ENCODE measurements at regions not wholly inside any gene's neighbourhood (a gene's known extent, or its start where the extent isn't known, plus 50 kb on each side); places are given as distances from the start of the nearest gene placed in this dataset.

DNA sequence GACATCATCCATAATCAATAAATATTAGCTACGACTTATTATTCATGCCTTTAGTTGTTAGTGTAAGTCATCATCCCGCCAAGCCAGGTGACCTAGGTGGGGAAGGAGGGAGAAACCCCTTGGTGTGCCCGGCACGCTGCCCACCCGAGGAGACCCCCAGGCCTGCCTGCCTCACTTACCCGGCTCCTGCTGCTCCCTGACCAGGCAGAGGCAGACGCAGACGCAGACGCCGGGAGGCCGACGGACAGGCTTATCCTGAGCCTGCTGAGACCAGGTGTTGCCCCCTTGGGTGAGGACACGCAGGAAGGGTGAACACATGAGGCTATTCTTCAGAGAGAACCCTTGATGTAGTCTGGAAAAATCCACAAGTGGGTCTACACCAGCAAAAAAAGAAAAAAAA is 401.8 kb downstream of the GALR1 start:
- DNase-seq (ENCODE audit: low read depth in 2 of 3, low spot score in 1 of 3), result no peak

DNA sequence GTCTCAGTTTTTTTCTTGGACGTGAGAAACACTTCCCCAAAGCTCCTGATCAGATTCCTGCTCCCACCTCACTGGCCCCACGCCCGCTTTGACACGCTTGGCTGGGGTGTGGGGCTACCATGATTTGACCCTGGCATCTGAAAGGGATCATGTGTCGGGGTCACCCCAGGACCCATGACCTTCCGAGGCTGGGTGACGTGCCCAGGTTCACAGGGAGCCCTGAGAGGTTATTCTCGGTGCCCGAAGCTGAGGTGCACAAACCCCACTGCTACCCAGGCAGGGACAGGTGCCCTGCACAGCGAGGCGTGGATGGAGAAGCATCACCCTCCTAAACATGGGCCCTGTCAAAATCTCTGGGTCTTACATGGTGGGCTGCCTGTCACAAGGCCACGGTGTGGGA is 404.1 kb downstream of the GALR1 start:
- no peak for DNase-seq (ENCODE audit: low read depth in 2 of 3, low spot score in 1 of 3)

DNA sequence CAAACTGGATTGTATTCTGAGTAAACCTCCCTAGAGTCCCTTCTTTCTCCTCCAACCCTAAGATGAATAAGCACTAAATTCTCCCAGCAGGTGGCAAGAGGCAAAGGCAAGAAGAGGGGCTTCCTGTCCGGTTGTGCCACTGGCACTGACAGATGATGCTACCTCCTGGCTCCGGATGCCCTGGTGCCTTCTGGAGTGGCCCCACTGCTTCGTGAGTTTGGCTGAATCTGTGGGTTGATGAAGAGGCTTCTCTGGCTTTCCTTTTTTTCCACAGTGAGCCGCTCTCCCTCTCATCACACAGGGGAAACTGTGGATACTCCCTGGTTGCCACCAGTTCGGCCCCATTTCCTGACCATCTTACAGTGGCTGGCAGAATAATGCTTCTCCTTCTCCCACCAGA is 404.7 kb downstream of the GALR1 start:
- no peak for DNase-seq (ENCODE audit: low read depth in 2 of 3, low spot score in 1 of 3)

DNA sequence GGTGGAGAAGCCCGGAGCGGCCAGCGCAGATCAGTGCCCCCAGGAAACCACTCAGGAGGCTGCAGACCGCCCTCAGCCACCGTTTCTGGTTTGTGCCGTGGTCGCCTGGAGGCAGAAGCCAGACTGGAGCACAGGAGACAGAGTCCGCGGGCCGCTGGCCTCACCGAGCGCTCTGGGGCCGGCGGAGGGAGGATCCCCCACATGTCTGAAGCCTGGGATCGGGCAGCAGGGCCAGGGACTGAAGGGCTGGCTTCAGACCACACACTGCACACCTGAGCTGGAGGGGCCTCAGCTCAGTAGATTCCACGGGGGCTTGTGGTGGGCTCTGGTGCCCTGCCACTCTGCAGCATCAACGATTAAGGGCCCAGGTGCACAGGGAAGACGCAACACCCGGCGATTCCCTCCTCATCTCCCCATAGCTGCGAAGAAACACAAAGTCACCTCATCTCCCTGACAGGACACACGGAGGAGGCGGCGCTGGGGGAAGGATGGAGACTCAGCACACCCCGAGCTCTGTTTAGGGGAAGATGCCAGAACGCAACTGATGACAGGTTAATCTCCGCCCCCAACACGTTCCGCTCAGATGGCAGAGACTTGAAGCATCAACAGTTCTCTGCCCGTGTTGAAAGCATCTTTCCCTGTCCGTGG is 408.1 kb downstream of the GALR1 start:
- no peak for DNase-seq (ENCODE audit: low read depth in 2 of 3, low spot score in 1 of 3)

DNA sequence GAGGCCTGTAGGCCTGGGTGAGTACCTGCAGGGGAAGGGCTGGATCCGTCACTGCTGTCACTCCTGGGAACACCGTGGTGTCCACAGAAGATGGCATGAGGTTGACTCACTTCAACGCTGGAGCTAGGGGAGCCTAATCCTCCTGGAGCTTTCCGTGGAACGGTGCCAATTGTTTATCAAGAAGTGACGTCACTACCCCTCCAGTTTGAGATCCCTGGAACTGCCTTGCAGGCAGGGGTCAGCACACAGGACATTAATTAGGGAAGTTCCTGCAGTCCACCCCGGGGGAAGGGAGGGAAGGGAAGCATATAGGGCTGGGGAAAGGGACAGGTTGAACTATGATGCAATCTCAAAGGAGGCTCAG is 408.6 kb downstream of the GALR1 start:
- DNase-seq (ENCODE audit: low read depth in 2 of 3, low spot score in 1 of 3), result no peak

DNA sequence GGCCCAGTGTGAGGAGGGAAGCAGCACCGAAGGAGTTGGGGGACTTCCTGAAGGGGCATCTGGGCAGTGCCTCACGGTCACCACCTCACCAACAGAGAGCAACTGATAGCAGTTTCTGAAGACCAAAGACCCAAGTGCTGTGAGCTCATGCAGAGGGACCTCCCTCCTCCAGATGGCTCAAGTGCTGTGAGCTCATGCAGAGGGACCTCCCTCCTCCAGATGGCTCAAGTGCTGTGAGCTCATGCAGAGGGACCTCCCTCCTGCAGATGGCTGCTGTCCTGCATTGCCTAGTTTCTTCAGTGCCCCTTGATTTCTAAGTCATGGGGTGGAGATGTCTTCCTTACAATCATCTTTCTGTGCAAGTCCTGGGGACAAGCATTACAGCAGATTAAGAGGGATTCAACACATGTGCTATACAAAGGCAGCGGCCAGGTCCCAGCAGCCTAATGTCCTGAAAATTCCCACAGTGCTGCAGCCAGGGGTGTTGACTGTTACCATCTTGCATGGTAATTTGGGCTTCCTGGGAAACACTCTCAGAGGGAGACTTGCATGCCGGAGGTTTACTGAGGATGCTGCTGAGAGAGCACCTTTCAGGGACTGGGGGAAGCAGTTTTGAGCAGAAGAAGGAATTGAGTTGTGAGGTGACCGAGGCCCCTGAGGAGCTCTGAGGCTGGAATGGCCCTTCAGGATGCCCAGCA is 409.3 kb downstream of the GALR1 start:
- DNase-seq (ENCODE audit: low read depth in 2 of 3, low spot score in 1 of 3), result no peak

DNA sequence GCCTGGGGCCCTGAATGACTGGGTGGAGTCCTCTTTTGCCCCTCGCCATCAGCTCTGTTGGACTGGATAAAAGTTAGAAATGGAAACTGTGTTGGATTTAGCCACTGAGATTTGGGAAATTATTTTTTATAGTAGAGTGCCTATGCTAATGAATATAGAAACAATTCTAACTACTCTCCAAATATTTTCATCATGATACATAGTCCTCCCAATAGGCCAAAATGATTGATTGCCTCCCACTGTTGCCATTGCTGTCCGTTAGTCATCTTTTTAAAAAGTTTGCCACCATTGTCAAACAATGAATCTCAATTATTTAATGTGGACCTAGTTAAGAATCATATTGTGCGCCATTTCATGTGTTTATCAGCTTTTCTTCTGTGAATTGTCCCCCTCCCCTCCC is 417.0 kb downstream of the GALR1 start:
- no peak for DNase-seq (ENCODE audit: low read depth in 2 of 3, low spot score in 1 of 3)

DNA sequence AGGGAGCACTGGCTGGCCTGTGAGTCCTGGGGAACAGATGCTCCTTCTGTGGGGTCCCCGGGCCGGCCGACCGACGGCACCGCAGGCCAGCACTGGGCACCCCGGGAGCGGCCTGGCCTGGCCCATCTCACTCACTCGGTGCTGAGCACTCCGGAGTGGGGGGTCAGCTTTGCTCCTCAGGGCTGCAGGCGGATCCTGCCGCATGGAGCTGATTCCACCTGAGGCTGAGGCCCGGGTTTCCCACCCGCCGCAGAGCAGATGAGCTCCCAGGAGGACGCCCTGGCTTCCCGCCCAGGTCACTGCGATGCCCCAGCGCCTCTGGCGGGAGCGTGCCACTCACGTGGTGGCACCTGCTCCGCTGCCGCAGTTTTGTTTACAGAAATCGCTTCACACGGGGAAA is 418.6 kb downstream of the GALR1 start:
- no peak for DNase-seq (ENCODE audit: low read depth in 2 of 3, low spot score in 1 of 3)

DNA sequence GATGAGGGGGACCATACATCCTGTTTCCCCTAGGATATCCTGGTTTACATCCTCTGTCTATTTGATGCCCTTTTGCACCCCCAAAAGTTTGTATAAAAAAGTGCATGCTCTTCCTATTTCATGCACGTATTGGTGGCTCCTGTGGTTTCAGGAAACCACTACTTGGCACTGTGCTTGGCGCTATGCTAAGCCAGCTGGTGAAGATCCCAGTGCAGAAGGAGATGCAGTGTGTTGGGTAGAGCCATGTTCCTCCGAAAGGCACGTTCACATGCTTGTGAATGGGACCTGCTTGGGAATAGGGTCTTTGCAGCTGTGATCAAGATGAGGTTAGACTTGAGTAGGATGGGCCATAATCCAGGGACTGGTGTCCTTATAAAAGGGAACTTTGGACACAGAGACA is 419.7 kb downstream of the GALR1 start:
- no peak for DNase-seq (ENCODE audit: low read depth in 2 of 3, low spot score in 1 of 3)

DNA sequence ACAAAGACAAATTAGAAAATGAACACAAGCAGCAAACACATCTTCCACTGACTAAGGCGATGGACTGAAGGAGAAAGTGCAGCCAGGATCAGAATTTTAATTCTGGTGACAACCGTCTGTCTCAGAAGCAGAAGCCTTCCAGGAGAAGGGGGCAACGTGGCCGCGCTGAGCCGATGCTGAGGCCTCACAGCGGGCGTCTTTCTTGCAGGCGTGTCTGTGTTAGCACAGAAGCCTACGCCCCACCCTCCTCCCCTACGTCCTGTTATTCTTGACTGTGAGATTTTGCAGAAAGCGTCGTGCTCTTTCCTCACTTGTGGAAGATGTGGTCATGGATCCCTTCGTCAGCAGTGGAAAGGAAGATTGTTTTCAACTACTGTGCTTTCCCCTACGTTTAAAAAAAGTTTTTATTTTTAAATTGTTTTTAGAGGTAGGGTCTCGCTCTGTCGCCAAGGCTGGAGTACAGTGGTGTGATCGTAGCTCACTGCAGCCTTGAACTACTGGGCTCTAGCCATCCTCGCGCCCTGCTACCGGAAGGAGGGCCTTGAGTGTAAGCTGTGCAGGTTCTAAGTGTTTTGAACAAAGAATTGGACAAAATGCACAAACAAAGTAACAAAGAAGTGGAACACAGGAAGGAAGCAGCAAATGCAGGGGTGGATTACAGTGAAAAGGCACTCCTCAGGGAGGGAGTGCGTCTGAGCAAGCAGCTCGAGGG is 422.0 kb downstream of the GALR1 start:
- DNase-seq (ENCODE audit: low read depth in 2 of 3, low spot score in 1 of 3), result no peak

DNA sequence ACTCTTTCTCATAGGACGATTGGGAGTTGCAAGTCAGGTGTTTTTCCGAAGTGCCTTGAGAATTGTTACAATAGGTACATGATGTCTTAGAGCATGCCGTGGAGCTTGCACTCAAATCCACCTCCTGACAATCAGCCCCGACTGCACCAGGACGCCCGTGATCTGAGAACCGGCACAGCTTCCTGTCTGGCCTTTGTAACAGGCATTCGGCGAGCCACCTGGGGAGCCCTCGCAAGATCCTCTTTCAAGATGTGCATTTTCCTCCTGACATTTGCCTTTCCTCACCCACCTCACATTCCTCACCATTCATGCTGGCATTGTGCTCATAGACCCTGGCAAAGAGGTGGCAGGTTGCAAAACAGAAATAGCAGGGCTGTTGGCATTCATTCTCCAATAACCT is 427.3 kb downstream of the GALR1 start:
- DNase-seq (ENCODE audit: low read depth in 2 of 3, low spot score in 1 of 3), result no peak

DNA sequence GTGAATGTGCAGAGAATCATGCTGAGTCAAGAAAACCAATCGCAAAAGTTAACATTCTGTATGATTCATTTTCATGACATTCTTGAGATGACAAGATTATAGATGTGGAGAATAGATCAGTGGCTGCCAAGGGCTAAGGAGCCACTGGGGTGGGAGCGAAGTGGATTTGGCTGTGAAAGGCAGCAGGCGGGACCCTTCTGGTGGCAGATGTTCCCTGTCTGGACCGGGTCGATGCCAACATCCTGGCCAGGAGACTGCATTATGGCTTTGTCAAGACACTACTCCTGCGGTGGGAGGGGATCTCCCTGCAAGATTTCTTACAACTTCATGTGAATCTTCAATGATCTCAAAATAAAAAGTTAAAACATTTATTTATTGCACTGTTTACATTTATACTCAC is 427.9 kb downstream of the GALR1 start:
- DNase-seq (ENCODE audit: low read depth in 2 of 3, low spot score in 1 of 3), result no peak

DNA sequence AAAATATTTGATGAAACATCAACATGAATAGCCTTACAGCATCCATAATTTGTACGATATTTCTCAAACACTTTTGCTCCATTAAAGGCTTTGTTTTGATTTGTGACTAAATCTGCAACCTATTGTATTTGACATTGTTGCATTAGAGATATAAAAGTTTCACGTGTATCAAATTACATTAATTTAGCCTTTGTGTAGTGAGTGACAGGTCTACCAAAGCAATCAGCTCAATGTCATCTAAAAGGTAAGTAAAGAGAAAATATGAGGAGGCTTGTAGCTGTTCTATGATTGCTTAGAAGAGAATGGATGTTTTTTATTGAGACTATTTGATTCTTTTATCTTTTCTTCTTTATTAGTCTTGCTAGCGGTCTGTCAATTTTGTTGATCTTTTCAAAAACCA is 430.2 kb downstream of the GALR1 start:
- no peak for DNase-seq (ENCODE audit: low read depth in 2 of 3, low spot score in 1 of 3)

DNA sequence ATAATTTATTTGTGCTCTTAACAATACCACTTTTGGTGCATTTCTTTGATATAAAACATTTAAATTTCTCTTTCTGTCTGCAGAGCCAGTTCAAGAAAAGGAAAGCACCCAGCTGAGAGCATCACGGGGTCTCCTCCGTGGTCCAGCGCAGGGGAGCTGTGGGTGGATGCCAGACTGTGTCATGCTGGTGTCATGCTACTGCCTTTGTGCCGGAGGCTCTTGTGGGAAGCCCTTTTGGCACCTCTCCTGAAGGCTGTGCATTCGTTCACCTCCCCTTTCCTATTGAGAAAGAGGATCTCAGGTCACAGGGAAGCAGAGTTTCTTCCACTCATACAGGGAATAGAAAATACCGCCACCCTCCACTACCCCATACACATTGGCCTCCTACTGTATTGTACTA is 450.4 kb downstream of the GALR1 start:
- DNase-seq (ENCODE audit: low read depth in 2 of 3, low spot score in 1 of 3), result no peak

DNA sequence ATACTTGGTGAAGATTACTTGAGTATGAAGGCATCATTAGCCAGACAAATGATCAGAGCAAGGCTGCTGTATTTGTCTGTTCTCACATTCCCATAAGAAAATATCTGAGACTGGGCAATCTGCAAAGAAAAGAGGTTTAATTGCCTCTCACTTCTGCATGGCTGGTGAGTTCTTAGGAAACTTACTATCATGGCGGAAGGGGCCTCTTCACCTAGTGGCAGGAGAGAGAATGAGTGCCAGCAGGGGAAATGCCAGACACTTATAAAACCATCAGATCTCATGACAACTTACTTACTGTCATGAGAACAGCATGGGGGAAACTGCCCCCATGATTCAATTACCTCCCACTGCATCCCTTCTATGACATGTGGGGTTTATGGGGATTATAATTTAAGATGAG is 452.3 kb downstream of the GALR1 start:
- no peak for DNase-seq (ENCODE audit: low read depth in 2 of 3, low spot score in 1 of 3)

DNA sequence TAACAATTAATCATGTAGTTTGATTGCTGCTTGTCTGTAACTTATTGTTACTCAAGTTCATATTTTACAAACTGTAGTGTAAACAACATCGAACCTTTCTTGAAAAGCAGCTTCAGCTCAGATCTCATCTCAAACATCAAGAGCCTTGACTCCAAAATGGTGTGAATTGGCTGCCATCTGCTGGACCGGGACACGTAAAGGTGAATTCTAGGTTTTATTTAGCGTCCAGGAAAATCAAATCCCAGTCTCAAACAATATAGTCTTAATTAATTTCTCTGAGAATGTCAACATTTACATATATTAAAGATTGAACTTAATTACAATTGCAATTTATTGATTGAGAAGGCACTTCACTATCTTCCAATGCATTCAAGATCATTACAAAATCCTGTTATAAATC is 453.0 kb downstream of the GALR1 start:
- DNase-seq (ENCODE audit: low read depth in 2 of 3, low spot score in 1 of 3), result no peak

DNA sequence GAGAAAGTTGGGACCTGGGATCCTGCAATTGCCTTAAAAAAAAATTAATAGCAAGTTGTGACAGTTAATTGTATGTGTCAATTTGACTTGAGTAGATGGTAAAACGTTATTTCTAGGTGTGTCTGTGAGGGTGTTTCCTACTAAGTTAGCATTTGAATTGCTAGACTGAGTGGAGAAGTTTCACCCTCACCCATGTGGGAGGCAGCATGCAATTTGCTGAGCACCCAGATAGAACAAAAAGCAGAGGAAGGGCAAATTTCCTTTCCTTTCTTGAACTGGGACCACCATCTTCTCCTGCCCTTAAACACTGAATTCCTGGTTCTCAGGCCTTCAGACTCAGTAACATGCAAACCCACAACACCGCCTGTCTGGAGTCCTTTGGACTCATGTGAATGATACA is 455.7 kb downstream of the GALR1 start:
- no peak for DNase-seq (ENCODE audit: low read depth in 2 of 3, low spot score in 1 of 3)

DNA sequence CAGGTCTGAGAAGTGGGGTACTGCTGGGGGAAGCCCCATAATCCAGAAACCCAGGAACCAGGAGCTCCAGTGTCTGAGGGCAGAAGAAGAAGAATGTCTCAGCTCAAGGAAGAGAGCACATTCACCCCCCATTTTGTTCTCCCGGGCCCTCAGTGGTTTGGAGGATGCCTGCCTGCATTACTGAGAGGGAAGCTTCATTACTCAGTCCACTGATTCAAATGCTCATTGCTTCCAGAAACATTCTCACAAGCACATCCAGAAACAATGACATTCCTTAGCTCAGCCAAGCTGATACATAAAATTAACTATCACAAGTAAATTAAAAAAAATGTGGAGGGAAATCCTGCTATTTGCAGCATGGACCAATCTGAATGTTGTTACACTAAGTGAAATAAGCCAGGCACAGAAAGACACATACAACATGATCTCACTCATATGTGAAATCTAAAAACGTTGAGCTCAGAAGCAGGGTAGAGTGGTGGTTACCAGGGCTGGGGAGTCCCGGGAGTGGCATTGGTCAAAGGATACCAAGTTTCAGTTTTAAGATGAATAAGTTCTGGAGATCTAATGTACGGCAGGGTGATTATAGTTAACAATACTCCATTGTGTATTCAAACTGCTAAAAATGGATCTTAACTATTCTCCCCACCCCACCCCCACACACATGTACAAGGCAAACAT is 459.3 kb downstream of the GALR1 start:
- no peak for DNase-seq (ENCODE audit: low read depth in 2 of 3, low spot score in 1 of 3)

DNA sequence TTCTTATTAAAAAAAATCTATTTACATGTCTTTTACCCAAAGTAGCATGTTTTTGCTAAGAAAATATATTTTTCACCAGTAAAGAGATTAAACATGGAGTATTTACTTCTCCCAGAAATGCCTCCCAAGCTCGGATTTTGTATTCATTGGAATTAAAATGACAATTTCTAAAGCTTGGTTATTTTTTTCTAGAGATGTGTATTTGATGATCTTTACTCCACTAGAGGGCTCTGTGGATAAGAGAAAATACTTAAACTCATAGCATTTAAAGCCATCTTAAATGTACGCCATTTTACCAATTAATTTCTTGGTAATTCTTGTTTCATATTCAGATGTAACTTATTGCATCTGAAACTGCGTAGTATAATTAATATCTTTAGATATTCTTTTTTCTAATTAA is 461.4 kb downstream of the GALR1 start:
- no peak for DNase-seq (ENCODE audit: low read depth in 2 of 3, low spot score in 1 of 3)

DNA sequence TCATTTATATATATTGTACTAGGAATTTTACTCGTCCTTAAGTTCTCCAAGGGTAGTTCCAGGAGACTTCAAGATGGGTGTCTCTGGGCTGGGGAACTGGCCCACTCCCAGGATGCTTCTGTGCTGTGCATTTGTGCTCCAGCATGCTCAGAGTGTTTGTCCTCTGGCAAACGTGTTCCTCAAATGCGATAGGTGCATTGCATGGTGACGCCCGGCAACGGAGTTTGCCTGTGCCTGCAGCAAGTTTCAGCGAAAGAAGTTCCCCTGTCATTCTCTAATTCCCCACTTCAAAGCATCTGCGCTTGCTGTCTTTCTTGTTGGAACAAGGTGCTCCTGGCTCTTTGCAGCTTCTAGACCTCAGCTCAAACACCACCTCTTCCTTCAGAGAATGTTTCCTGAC is 465.1 kb downstream of the GALR1 start:
- DNase-seq (ENCODE audit: low read depth in 2 of 3, low spot score in 1 of 3), result no peak

DNA sequence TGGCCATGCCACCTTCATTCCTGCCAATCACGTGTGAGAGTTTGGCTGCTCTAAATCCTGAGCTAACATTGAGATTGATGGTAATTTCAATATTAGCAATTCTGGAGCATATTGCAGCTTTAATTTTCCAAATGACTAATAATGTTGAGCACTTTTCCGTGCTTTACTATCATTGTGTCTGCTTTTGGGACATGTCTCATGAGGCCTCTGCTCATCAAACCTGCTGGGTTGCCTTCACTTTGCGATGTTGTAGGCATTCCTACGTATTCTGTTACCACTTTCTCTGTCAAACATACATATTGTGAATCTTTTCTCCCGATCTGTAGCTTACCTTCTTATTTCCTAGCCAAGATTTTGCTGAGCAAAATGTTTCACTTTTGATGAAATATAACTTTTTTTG is 466.6 kb downstream of the GALR1 start:
- DNase-seq (ENCODE audit: low read depth in 2 of 3, low spot score in 1 of 3), result no peak

DNA sequence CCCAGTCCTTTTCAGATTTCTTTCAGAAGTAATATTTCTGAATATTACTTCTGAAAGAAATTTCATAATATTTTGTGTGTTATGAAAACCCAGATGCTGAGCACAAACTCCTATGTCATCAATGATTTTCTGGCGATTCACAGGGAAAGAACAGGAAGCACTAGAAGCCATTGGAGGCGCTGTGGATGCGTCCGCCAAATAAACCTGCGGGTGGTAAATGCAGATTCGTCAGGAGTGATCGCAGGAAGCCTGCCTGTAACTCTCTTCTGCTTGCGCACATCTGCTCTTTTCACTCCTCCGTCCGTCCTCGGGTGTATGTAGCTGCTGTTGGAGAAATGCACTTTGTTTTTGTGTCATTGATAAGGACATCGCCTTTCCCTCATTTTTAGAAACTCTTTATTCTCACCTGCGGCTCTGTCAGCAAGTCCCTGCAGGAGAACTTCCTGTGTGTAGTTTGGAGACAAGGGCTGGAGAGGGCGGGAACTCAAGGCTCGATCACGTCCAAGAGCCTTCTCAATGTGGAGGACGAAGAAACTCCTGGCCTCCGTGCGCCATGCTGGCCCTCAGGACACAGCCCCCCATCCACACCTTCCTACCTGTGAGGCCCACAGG is 483.8 kb downstream of the GALR1 start:
- DNase-seq (ENCODE audit: low read depth in 2 of 3, low spot score in 1 of 3), result no peak

All from stimulated activated CD4-positive, alpha-beta T cell treated with anti-CD3 and anti-CD28 coated beads, Interleukin-12 subunit alpha, Interleukin-12 subunit beta, amount 100 ng/mL, for 48 hours (primary cell).